Osteoblast (primary cell): ENCODE measurements at regions not wholly inside any gene's neighbourhood (a gene's known extent, or its start where the extent isn't known, plus 50 kb on each side); places are given as distances from the start of the nearest gene placed in this dataset.

ENCODE experiments used
- DNase-seq: peaks from one replicate; pipeline ENCODE4 v3.0.0; 2011; ENCODE audit warnings: low spot score, mixed read lengths; ENCODE audit not compliant: insufficient read length; ENCODE audit errors: missing footprints
- H2AFZ ChIP-seq: 2 replicates; pipeline ENCODE4 v1.6.0; 2011; ENCODE audit warnings: mild to moderate bottlenecking, low read length
- H3K27ac ChIP-seq: 2 replicates; pipeline ENCODE4 v1.5.1; 2011; ENCODE audit warnings: mild to moderate bottlenecking, low read depth, low read length, moderate library complexity
- H3K27me3 ChIP-seq: 2 replicates; pipeline ENCODE4 v1.6.0; 2012; ENCODE audit warnings: mild to moderate bottlenecking, control low read depth, inconsistent platforms, low read length, moderate library complexity; ENCODE audit not compliant: insufficient read depth
- H3K36me3 ChIP-seq: 2 replicates; pipeline ENCODE4 v1.5.1; 2011; ENCODE audit warnings: mild to moderate bottlenecking, low read length, control low read depth, moderate library complexity; ENCODE audit not compliant: insufficient read depth
- H3K4me1 ChIP-seq: 2 replicates; pipeline ENCODE4 v1.5.1; 2011; ENCODE audit warnings: mild to moderate bottlenecking, low read length, control low read depth, moderate library complexity; ENCODE audit not compliant: insufficient read depth
- H3K4me2 ChIP-seq: 2 replicates; pipeline ENCODE4 v1.6.0; 2011; ENCODE audit warnings: mild to moderate bottlenecking, low read length; ENCODE audit not compliant: insufficient read depth
- H3K4me3 ChIP-seq: fragments of 200-600 bp; sonication (generic); 3 replicates; pipeline ENCODE4 v1.5.1; 2012; ENCODE audit warnings: mild to moderate bottlenecking, low read length, inconsistent platforms; ENCODE audit not compliant: insufficient read depth
- H3K79me2 ChIP-seq: 2 replicates; pipeline ENCODE4 v1.6.0; 2012; ENCODE audit warnings: mild to moderate bottlenecking, low read length, control low read depth, inconsistent platforms; ENCODE audit not compliant: insufficient read depth
- H3K9me3 ChIP-seq: 2 replicates; pipeline ENCODE4 v1.5.1; 2011; ENCODE audit warnings: low read depth, low read length, control low read depth
- H4K20me1 ChIP-seq: 2 replicates; pipeline ENCODE4 v1.6.0; 2012; ENCODE audit warnings: mild to moderate bottlenecking, low read length, control low read depth; ENCODE audit not compliant: insufficient read depth
- CTCF ChIP-seq: IDR thresholded peaks from 2 replicates; pipeline ENCODE4 v1.5.1; 2011; ENCODE audit warnings: mild to moderate bottlenecking, low read depth, low read length, moderate library complexity; ENCODE audit errors: extremely low read depth

- no peaks in the 10 kb centered on the region for H3K79me2 ChIP-seq
- H3K4me3 ChIP-seq: no peak overlapping the region
- DNase-seq: no peak
- no peak overlapping the region for H2AFZ ChIP-seq
- no peaks in the 10 kb centered on the region for H3K27me3 ChIP-seq
- H3K4me2 ChIP-seq: no peak overlapping the region
- no peaks in the 10 kb centered on the region for H3K9me3 ChIP-seq
- H4K20me1 ChIP-seq: no peaks in the 10 kb centered on the region
- no peaks in the 10 kb centered on the region for H3K4me1 ChIP-seq
- TF ChIP-seq CTCF: no peak
- H3K36me3 ChIP-seq: no peaks in the 10 kb centered on the region
- H3K27ac ChIP-seq: no peak overlapping the region
Measured at GRCh38 chr10:85026878-85027467, 698.6 kb downstream of the CCSER2 start.

GRCh38 chr10:85032981-85033380 is 704.6 kb downstream of the CCSER2 start:
- Histone ChIP-seq H3K27ac (no peak overlapping the region), H3K4me3 (no peak overlapping the region), H3K27me3 (no peaks in the 10 kb centered on the region), H3K9me3 (no peaks in the 10 kb centered on the region), H3K79me2 (no peaks in the 10 kb centered on the region), H3K36me3 (no peaks in the 10 kb centered on the region), H3K4me2 (no peak overlapping the region), H3K4me1 (no peaks in the 10 kb centered on the region), H4K20me1 (no peaks in the 10 kb centered on the region), H2AFZ (no peak overlapping the region)
- no peak for TF ChIP-seq CTCF
- no peak for DNase-seq

- no peak for DNase-seq
- no peak overlapping the region for H3K27ac ChIP-seq
- TF ChIP-seq CTCF: no peak
- no peaks in the 10 kb centered on the region for H3K27me3 ChIP-seq
- no peak overlapping the region for H3K4me3 ChIP-seq
- H2AFZ ChIP-seq: no peak overlapping the region
- H3K4me1 ChIP-seq: no peaks in the 10 kb centered on the region
- H3K4me2 ChIP-seq: no peak overlapping the region
- H4K20me1 ChIP-seq: no peaks in the 10 kb centered on the region
- H3K9me3 ChIP-seq: no peaks in the 10 kb centered on the region
- H3K36me3 ChIP-seq: no peaks in the 10 kb centered on the region
- no peaks in the 10 kb centered on the region for H3K79me2 ChIP-seq
Measured at GRCh38 chr10:85036661-85037060, 708.3 kb downstream of the CCSER2 start.

- Histone ChIP-seq H3K79me2 (no peaks in the 10 kb centered on the region), H3K36me3 (no peaks in the 10 kb centered on the region), H3K4me2 (no peak overlapping the region), H3K4me1 (no peaks in the 10 kb centered on the region), H3K27ac (no peak overlapping the region), H2AFZ (no peak overlapping the region), H3K4me3 (no peak overlapping the region), H3K27me3 (no peaks in the 10 kb centered on the region), H3K9me3 (no peaks in the 10 kb centered on the region), H4K20me1 (no peaks in the 10 kb centered on the region)
- DNase-seq: no peak
- no peak for TF ChIP-seq CTCF
Measured at GRCh38 chr10:85039311-85039710, 710.9 kb downstream of the CCSER2 start.
